CD4-positive, alpha-beta T cell (primary cell): ENCODE measurements at regions not wholly inside any gene's neighbourhood (a gene's known extent, or its start where the extent isn't known, plus 50 kb on each side); places are given as distances from the start of the nearest gene placed in this dataset.

Experiments
- ATAC-seq: fragments of 200-7000 bp; cut with Tn5 transposase; one replicate; pipeline ENCODE4 v1.10.0; 2022; ENCODE audit warnings: mild to moderate bottlenecking; ENCODE audit not compliant: poor library complexity
- CTCF ChIA-PET: fragments of 350-600 bp; sonication (Branson Sonifier 250); formaldehyde crosslinking; loops from one replicate; lab custom pipeline; 2021; ENCODE audit warnings: antibody characterized with exemption, inconsistent platforms; lab: Charles Lee
- POLR2A ChIA-PET: fragments of 350-600 bp; sonication (Branson Sonifier 250); formaldehyde crosslinking; loops from one replicate; lab custom pipeline; 2021; ENCODE audit warnings: antibody characterized with exemption, inconsistent platforms; lab: Charles Lee
- DNase-seq, 14 experiments: peaks; one replicate each; pipeline ENCODE4 v3.0.0-alpha.2; 2013 to 2020; ENCODE audit warnings: mixed read lengths in 2 of 14
- H3K27ac ChIP-seq, 2 donors: one replicate each; pipeline versions ENCODE4 v1.5.1 to v1.7.0; 2013; ENCODE audit warnings: low read length in 2 of 2, low read depth in 1 of 2, mild to moderate bottlenecking in 1 of 2
- H3K27me3 ChIP-seq, 2 experiments: 1 replicate in 1 of 2; 2 replicates in 1 of 2; pipeline versions ENCODE4 v1.6.1 to v1.7.0; 2013; ENCODE audit warnings: low read length in 2 of 2, control low read depth in 1 of 2, mild to moderate bottlenecking in 1 of 2, moderate library complexity in 1 of 2; ENCODE audit not compliant: insufficient read depth in 2 of 2, control insufficient read depth in 1 of 2
- H3K36me3 ChIP-seq: one replicate; pipeline ENCODE4 v1.6.1; 2013; ENCODE audit warnings: low read length, control low read depth; ENCODE audit not compliant: insufficient read depth
- H3K4me1 ChIP-seq: one replicate; pipeline ENCODE4 v1.6.1; 2013; ENCODE audit warnings: low read length, control low read depth; ENCODE audit not compliant: insufficient read depth
- H3K4me3 ChIP-seq: one replicate; pipeline ENCODE4 v1.5.1; 2013; ENCODE audit warnings: mild to moderate bottlenecking, low read length, moderate library complexity
- H3K9me3 ChIP-seq, 2 experiments: 1 replicate in 1 of 2; 2 replicates in 1 of 2; pipeline versions ENCODE4 v1.6.1 to v1.7.0; 2013; ENCODE audit warnings: low read length in 2 of 2, mild to moderate bottlenecking in 2 of 2, control low read depth in 1 of 2, moderate library complexity in 1 of 2; ENCODE audit not compliant: control insufficient read depth in 1 of 2, insufficient read depth in 1 of 2
- H3K27ac Mint-ChIP-seq: one replicate; pipeline ENCODE4 v1.8.0; 2020; ENCODE audit warnings: mixed read lengths
- H3K27me3 Mint-ChIP-seq: one replicate; pipeline ENCODE4 v1.8.0; 2021; ENCODE audit warnings: mixed read lengths
- H3K36me3 Mint-ChIP-seq: one replicate; pipeline ENCODE4 v1.8.0; 2021; ENCODE audit warnings: low read depth, mixed read lengths
- H3K4me1 Mint-ChIP-seq: one replicate; pipeline ENCODE4 v1.8.0; 2021; ENCODE audit warnings: low read depth, mixed read lengths
- H3K4me3 Mint-ChIP-seq: one replicate; pipeline ENCODE4 v1.8.0; 2020; ENCODE audit warnings: mild to moderate bottlenecking, mixed read lengths
- H3K9me3 Mint-ChIP-seq: one replicate; pipeline ENCODE4 v1.8.0; 2020; ENCODE audit warnings: mixed read lengths
- intact Hi-C, 2 experiments: fragments of 100-400 bp; cut with DNase I in 1 of 2; cut with micrococcal nuclease in 1 of 2; formaldehyde crosslinking; loops; one replicate each; pipeline versions ENCODE4 v1.15.1 to v1.9.0; 2023 to 2025; cut with DNase I, micrococcal nuclease
- TF ChIP-seq, protein P1 (sequence below): fragments of 200-600 bp; IDR thresholded peaks from one replicate; pipeline ENCODE4 v1.8.0; 2022; ENCODE audit warnings: antibody characterized with exemption, mild to moderate bottlenecking

- H3K4me3 Mint-ChIP-seq = no peak overlapping the region
- POLR2A ChIA-PET = no interaction called here
- H3K27ac ChIP-seq = no peak overlapping the region
- ATAC-seq (no peak), DNase-seq (no peak)
- CTCF ChIA-PET = no interaction called here
- H3K4me3 ChIP-seq = no peak overlapping the region
- H3K27me3 Mint-ChIP-seq = no peaks in the 10 kb centered on the region
- no peaks in the 10 kb centered on the region for H3K36me3 ChIP-seq
- H3K27ac Mint-ChIP-seq = no peak overlapping the region
- peaks cover 11% of the 10 kb centered on the region for H3K9me3 Mint-ChIP-seq
- TF ChIP-seq, protein P1, sequence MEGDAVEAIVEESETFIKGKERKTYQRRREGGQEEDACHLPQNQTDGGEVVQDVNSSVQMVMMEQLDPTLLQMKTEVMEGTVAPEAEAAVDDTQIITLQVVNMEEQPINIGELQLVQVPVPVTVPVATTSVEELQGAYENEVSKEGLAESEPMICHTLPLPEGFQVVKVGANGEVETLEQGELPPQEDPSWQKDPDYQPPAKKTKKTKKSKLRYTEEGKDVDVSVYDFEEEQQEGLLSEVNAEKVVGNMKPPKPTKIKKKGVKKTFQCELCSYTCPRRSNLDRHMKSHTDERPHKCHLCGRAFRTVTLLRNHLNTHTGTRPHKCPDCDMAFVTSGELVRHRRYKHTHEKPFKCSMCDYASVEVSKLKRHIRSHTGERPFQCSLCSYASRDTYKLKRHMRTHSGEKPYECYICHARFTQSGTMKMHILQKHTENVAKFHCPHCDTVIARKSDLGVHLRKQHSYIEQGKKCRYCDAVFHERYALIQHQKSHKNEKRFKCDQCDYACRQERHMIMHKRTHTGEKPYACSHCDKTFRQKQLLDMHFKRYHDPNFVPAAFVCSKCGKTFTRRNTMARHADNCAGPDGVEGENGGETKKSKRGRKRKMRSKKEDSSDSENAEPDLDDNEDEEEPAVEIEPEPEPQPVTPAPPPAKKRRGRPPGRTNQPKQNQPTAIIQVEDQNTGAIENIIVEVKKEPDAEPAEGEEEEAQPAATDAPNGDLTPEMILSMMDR = no peak
- no peaks in the 10 kb centered on the region for H3K4me1 Mint-ChIP-seq
- intact Hi-C loops = no loop called here
- no peaks in the 10 kb centered on the region for H3K27me3 ChIP-seq
- H3K36me3 Mint-ChIP-seq = no peaks in the 10 kb centered on the region
- no peaks in the 10 kb centered on the region for H3K4me1 ChIP-seq
- no peaks in the 10 kb centered on the region for H3K9me3 ChIP-seq
These were observed 1370.8 kb downstream of the GRIK2 start for GRCh38 chr6:102764317-102764716.

DNA sequence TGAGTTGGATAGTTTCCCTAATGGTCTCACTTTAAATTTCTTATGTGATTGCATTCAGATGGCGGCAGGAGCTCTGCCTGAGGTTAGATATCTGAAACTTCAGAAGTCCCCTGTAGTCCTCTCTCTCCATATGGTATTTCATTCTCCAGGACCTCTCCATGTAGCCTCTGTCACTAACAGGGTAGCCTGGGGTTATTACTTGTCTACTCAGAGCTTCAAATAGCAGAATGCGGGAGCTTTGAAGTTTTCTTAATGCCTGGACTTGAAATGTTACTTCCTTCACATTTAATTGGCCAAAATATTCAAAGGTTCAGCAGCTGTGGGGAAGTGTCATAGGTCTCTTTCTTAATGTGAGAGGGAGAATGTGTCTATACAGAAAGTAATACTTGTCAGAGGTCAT lies 1370.4 kb downstream of the GRIK2 start:
- no peaks in the 10 kb centered on the region for H3K27me3 Mint-ChIP-seq
- H3K4me3 Mint-ChIP-seq = no peak overlapping the region
- no peaks in the 10 kb centered on the region for H3K4me1 Mint-ChIP-seq
- Histone ChIP-seq H3K4me1 (no peaks in the 10 kb centered on the region), H3K27ac (no peak overlapping the region), H3K4me3 (no peak overlapping the region), H3K27me3 (no peaks in the 10 kb centered on the region), H3K36me3 (no peaks in the 10 kb centered on the region), H3K9me3 (peaks cover 0 to under 1% of the 10 kb centered on the region in 2 experiments)
- TF ChIP-seq, protein P1 = no peak
- no peaks in the 10 kb centered on the region for H3K36me3 Mint-ChIP-seq
- POLR2A ChIA-PET = no interaction called here
- intact Hi-C loops = no loop called here
- DNase-seq (no peak), ATAC-seq (no peak)
- no peak overlapping the region for H3K27ac Mint-ChIP-seq
- H3K9me3 Mint-ChIP-seq = peaks cover 9% of the 10 kb centered on the region
- CTCF ChIA-PET = interaction anchor here (0.7 kb wide), 1 partner anchor 188 kb away, joined by 4 read pairs; no protein-coding TSS in a partner anchor

GRCh38 chr6:102761872-102762271 lies 1368.4 kb downstream of the GRIK2 start:
- H3K9me3 ChIP-seq = peaks cover 0 to 11% of the 10 kb centered on the region in 2 experiments
- H3K27ac ChIP-seq = no peak overlapping the region
- H3K27me3 ChIP-seq = no peaks in the 10 kb centered on the region
- POLR2A ChIA-PET = no interaction called here
- no peaks in the 10 kb centered on the region for H3K27me3 Mint-ChIP-seq
- no peaks in the 10 kb centered on the region for H3K36me3 Mint-ChIP-seq
- no peak for DNase-seq
- ATAC-seq = no peak
- H3K4me1 Mint-ChIP-seq = no peaks in the 10 kb centered on the region
- TF ChIP-seq, protein P1 = no peak
- no peak overlapping the region for H3K27ac Mint-ChIP-seq
- no peaks in the 10 kb centered on the region for H3K36me3 ChIP-seq
- H3K9me3 Mint-ChIP-seq = peaks cover 2% of the 10 kb centered on the region
- intact Hi-C loops = no loop called here
- CTCF ChIA-PET = no interaction called here
- no peaks in the 10 kb centered on the region for H3K4me1 ChIP-seq
- H3K4me3 Mint-ChIP-seq = no peak overlapping the region
- no peak overlapping the region for H3K4me3 ChIP-seq
